ENCODE measurements at regions not wholly inside any gene's neighbourhood (a gene's known extent, or its start where the extent isn't known, plus 50 kb on each side); places are given as distances from the start of the nearest gene placed in this dataset.
"Not testable (repeated sequence)": the region's sequence is repeated elsewhere in the genome, so short reads cannot be mapped to it uniquely, and the experiment has no call there.

- H3K27me3 Mint-ChIP-seq (ENCODE audit: low read depth in 2 of 2): no peaks in the 10 kb centered on the region
- Histone ChIP-seq H3K4me1 (ENCODE audit: control insufficient read depth, insufficient read depth, low read length) (no peaks in the 10 kb centered on the region), H3K36me3 (ENCODE audit: control insufficient read depth, insufficient read depth, low read length) (no peaks in the 10 kb centered on the region), H3K27me3 (ENCODE audit: control insufficient read depth, insufficient read depth, low read length) (no peaks in the 10 kb centered on the region), H3K4me3 (ENCODE audit: low read length) (no peak overlapping the region), H3K9me3 (ENCODE audit: control insufficient read depth, insufficient read depth, low read length) (no peaks in the 10 kb centered on the region), H3K27ac (ENCODE audit: low read length) (no peak overlapping the region)
- no peaks in the 10 kb centered on the region for H3K4me1 Mint-ChIP-seq
- H3K36me3 Mint-ChIP-seq: no peaks in the 10 kb centered on the region
- TF ChIP-seq CTCF (IDR thresholded peaks at IDR 0.05): no peak
- no peak overlapping the region for H3K27ac Mint-ChIP-seq
- no peak for ATAC-seq
- H3K9me3 Mint-ChIP-seq: no peaks in the 10 kb centered on the region
- no peak overlapping the region for H3K4me3 Mint-ChIP-seq
- DNase-seq: no peak
- WGBS (ENCODE audit: insufficient coverage): 85% methylated on average over 5 of the region's 5 CpGs
- intact Hi-C loops (cut with micrococcal nuclease): no loop called here
These were observed 122.8 kb downstream of the SHANK2 start for GRCh38 chr11:71129624-71130023.

GRCh38 chr11:71127806-71128205 is 124.6 kb downstream of the SHANK2 start:
- no peaks in the 10 kb centered on the region for H3K4me1 Mint-ChIP-seq
- H3K4me3 ChIP-seq (ENCODE audit: low read length): no peak overlapping the region
- peaks cover 0 to 4% of the 10 kb centered on the region in 2 donors for H3K9me3 Mint-ChIP-seq
- no peaks in the 10 kb centered on the region for H3K36me3 Mint-ChIP-seq
- no peaks in the 10 kb centered on the region for H3K27me3 Mint-ChIP-seq (ENCODE audit: low read depth in 2 of 2)
- ATAC-seq: no peak
- TF ChIP-seq CTCF (IDR thresholded peaks at IDR 0.05): no peak
- intact Hi-C loops (cut with micrococcal nuclease): no loop called here
- no peaks in the 10 kb centered on the region for H3K9me3 ChIP-seq (ENCODE audit: control insufficient read depth, insufficient read depth, low read length)
- H3K27me3 ChIP-seq (ENCODE audit: control insufficient read depth, insufficient read depth, low read length): no peaks in the 10 kb centered on the region
- WGBS (ENCODE audit: insufficient coverage): 85% methylated on average over 11 of the region's 11 CpGs
- H3K4me3 Mint-ChIP-seq: no peak overlapping the region
- DNase-seq: no peak
- no peaks in the 10 kb centered on the region for H3K36me3 ChIP-seq (ENCODE audit: control insufficient read depth, insufficient read depth, low read length)
- no peak overlapping the region for H3K27ac Mint-ChIP-seq
- no peak overlapping the region for H3K27ac ChIP-seq (ENCODE audit: low read length)
- no peaks in the 10 kb centered on the region for H3K4me1 ChIP-seq (ENCODE audit: control insufficient read depth, insufficient read depth, low read length)

GRCh38 chr11:71126401-71126800 is 126.0 kb downstream of the SHANK2 start:
- H3K4me3 ChIP-seq (ENCODE audit: low read length); H3K27me3 ChIP-seq (ENCODE audit: control insufficient read depth, insufficient read depth, low read length); H3K27ac Mint-ChIP-seq; H3K4me1 Mint-ChIP-seq; H3K36me3 ChIP-seq (ENCODE audit: control insufficient read depth, insufficient read depth, low read length); H3K36me3 Mint-ChIP-seq; intact Hi-C loops (cut with micrococcal nuclease); H3K27me3 Mint-ChIP-seq (ENCODE audit: low read depth in 2 of 2); H3K9me3 ChIP-seq (ENCODE audit: control insufficient read depth, insufficient read depth, low read length); H3K4me1 ChIP-seq (ENCODE audit: control insufficient read depth, insufficient read depth, low read length); DNase-seq; ATAC-seq; H3K4me3 Mint-ChIP-seq; H3K27ac ChIP-seq (ENCODE audit: low read length); H3K9me3 Mint-ChIP-seq: not testable (repeated sequence)
- 62% methylated on average over 3 of the region's 5 CpGs for WGBS (ENCODE audit: insufficient coverage)

GRCh38 chr11:71125150-71125549 is 127.2 kb downstream of the SHANK2 start:
- intact Hi-C loops (cut with micrococcal nuclease): no loop called here
- peaks cover 0 to 4% of the 10 kb centered on the region in 2 donors for H3K9me3 Mint-ChIP-seq
- DNase-seq (no peak), ATAC-seq (no peak)
- H3K4me3 Mint-ChIP-seq: no peak overlapping the region
- TF ChIP-seq CTCF (IDR thresholded peaks at IDR 0.05): no peak
- Histone ChIP-seq H3K4me3 (ENCODE audit: low read length) (no peak overlapping the region), H3K4me1 (ENCODE audit: control insufficient read depth, insufficient read depth, low read length) (no peaks in the 10 kb centered on the region), H3K27me3 (ENCODE audit: control insufficient read depth, insufficient read depth, low read length) (no peaks in the 10 kb centered on the region), H3K9me3 (ENCODE audit: control insufficient read depth, insufficient read depth, low read length) (no peaks in the 10 kb centered on the region), H3K36me3 (ENCODE audit: control insufficient read depth, insufficient read depth, low read length) (no peaks in the 10 kb centered on the region), H3K27ac (ENCODE audit: low read length) (no peak overlapping the region)
- H3K4me1 Mint-ChIP-seq: no peaks in the 10 kb centered on the region
- 74% methylated on average over 1 of the region's 3 CpGs for WGBS (ENCODE audit: insufficient coverage)
- no peak overlapping the region for H3K27ac Mint-ChIP-seq
- no peaks in the 10 kb centered on the region for H3K27me3 Mint-ChIP-seq (ENCODE audit: low read depth in 2 of 2)
- H3K36me3 Mint-ChIP-seq: no peaks in the 10 kb centered on the region

All from natural killer cell (primary cell).